WTC11 (cell line): ENCODE measurements at regions not wholly inside any gene's neighbourhood (a gene's known extent, or its start where the extent isn't known, plus 50 kb on each side); places are given as distances from the start of the nearest gene placed in this dataset.

Source experiments
- ATAC-seq: fragments of 200-7000 bp; cut with Tn5 transposase; 2 replicates; pipeline ENCODE4 v1.10.0; 2021; ENCODE audit warnings: mild to moderate bottlenecking, moderate library complexity
- CTCF ChIA-PET: fragments of 300-600 bp; sonication (Branson Sonifier 250); formaldehyde crosslinking; loops from one replicate; lab custom pipeline; 2021; ENCODE audit warnings: antibody characterized with exemption; lab: Charles Lee
- POLR2A ChIA-PET: fragments of 350-600 bp; sonication (Branson Sonifier 250); formaldehyde crosslinking; loops from one replicate; lab custom pipeline; 2021; ENCODE audit warnings: antibody characterized with exemption; lab: Charles Lee
- DNase-seq: peaks from one replicate; pipeline ENCODE4 v3.0.0; 2021; ENCODE audit warnings: low spot score
- H3K27ac Mint-ChIP-seq: 2 replicates; pipeline ENCODE4 v1.8.0; 2021; ENCODE audit warnings: mixed read lengths
- H3K27me3 Mint-ChIP-seq: 2 replicates; pipeline ENCODE4 v1.8.0; 2021; ENCODE audit warnings: low read depth, mild to moderate bottlenecking, moderate library complexity, mixed read lengths
- H3K36me3 Mint-ChIP-seq: 2 replicates; pipeline ENCODE4 v1.8.0; 2021; ENCODE audit warnings: mixed read lengths
- H3K4me1 Mint-ChIP-seq: 2 replicates; pipeline ENCODE4 v1.8.0; 2022; ENCODE audit warnings: mixed read lengths
- H3K4me3 Mint-ChIP-seq: 2 replicates; pipeline ENCODE4 v1.8.0; 2021; ENCODE audit warnings: mild to moderate bottlenecking, moderate library complexity, mixed read lengths
- H3K9me3 Mint-ChIP-seq: 2 replicates; pipeline ENCODE4 v1.8.0; 2021; ENCODE audit warnings: mixed read lengths
- ETV6 ChIP-seq: sonication (generic); formaldehyde crosslinking; IDR thresholded peaks from 2 replicates; pipeline ENCODE4 v1.8.1; 2022; ENCODE audit warnings: mild to moderate bottlenecking, missing genetic modification reagents
- GABPB1 ChIP-seq: sonication (generic); formaldehyde crosslinking; IDR thresholded peaks from 2 replicates; pipeline ENCODE4 v1.8.1; 2023; ENCODE audit warnings: mild to moderate bottlenecking, missing genetic modification reagents
- GTF2I ChIP-seq: fragments of 250-450 bp; sonication (Bioruptor Pico); conservative IDR thresholded peaks from 2 replicates; pipeline ENCODE4 v1.4.0; 2021; ENCODE audit warnings: mild to moderate bottlenecking
- HMGA2 ChIP-seq: fragments of 250-450 bp; sonication (Bioruptor Pico); IDR thresholded peaks from 2 replicates; pipeline ENCODE4 v1.4.0; 2021; ENCODE audit warnings: mild to moderate bottlenecking, moderate library complexity
- KAT7 ChIP-seq: sonication (generic); formaldehyde crosslinking; IDR thresholded peaks from 2 replicates; pipeline ENCODE4 v1.8.1; 2023; ENCODE audit warnings: missing genetic modification reagents, mild to moderate bottlenecking, borderline replicate concordance
- NR2C2 ChIP-seq: sonication (generic); formaldehyde crosslinking; IDR thresholded peaks from 2 replicates; pipeline ENCODE4 v1.8.0; 2022; ENCODE audit warnings: mild to moderate bottlenecking, missing genetic modification reagents
- OVOL2 ChIP-seq: fragments of 250-450 bp; sonication (Bioruptor Pico); IDR thresholded peaks from 2 replicates; pipeline ENCODE4 v1.9.0; 2021; ENCODE audit warnings: mild to moderate bottlenecking, borderline replicate concordance
- SOX15 ChIP-seq: fragments of 250-450 bp; sonication (Bioruptor Pico); IDR thresholded peaks from 2 replicates; pipeline ENCODE4 v1.9.0; 2021; ENCODE audit warnings: mild to moderate bottlenecking
- ZNF263 ChIP-seq: sonication (generic); formaldehyde crosslinking; IDR thresholded peaks from 2 replicates; pipeline ENCODE4 v1.8.1; 2022; ENCODE audit warnings: low read depth, mild to moderate bottlenecking, moderate library complexity, missing genetic modification reagents
- ZNF396 ChIP-seq: fragments of 250-450 bp; sonication (Bioruptor Pico); IDR thresholded peaks from 2 replicates; pipeline ENCODE4 v1.8.0; 2021; ENCODE audit warnings: mild to moderate bottlenecking, moderate library complexity, borderline replicate concordance
- ZNF671 ChIP-seq: fragments of 250-450 bp; sonication (Bioruptor Pico); IDR thresholded peaks from 2 replicates; pipeline ENCODE4 v1.8.0; 2021; ENCODE audit warnings: mild to moderate bottlenecking
- TF ChIP-seq, protein P1 (sequence below): sonication (generic); formaldehyde crosslinking; IDR thresholded peaks from 2 replicates; pipeline ENCODE4 v1.8.1; 2023; ENCODE audit warnings: mild to moderate bottlenecking, missing genetic modification reagents, borderline replicate concordance
- TF ChIP-seq, protein P2 (sequence below): sonication (generic); formaldehyde crosslinking; IDR thresholded peaks from 2 replicates; pipeline ENCODE4 v1.8.1; 2022; ENCODE audit warnings: mild to moderate bottlenecking, moderate library complexity, missing genetic modification reagents
- TF ChIP-seq, protein P3 (sequence below): sonication (generic); formaldehyde crosslinking; IDR thresholded peaks from 2 replicates; pipeline ENCODE4 v1.8.0; 2023; ENCODE audit warnings: missing genetic modification reagents
- TF ChIP-seq, protein P4 (sequence below): sonication (generic); formaldehyde crosslinking; IDR thresholded peaks from 2 replicates; pipeline ENCODE4 v1.8.1; 2022; ENCODE audit warnings: missing genetic modification reagents, borderline replicate concordance
- TF ChIP-seq, protein P5 (sequence below): sonication (generic); formaldehyde crosslinking; IDR thresholded peaks from 2 replicates; pipeline ENCODE4 v1.8.1; 2023; ENCODE audit warnings: mild to moderate bottlenecking, moderate library complexity, missing genetic modification reagents
- TF ChIP-seq, protein P6 (sequence below): sonication (generic); formaldehyde crosslinking; IDR thresholded peaks from 2 replicates; pipeline ENCODE4 v1.8.0; 2022; ENCODE audit warnings: mild to moderate bottlenecking, missing genetic modification reagents
- TF ChIP-seq, protein P7 (sequence below): sonication (generic); formaldehyde crosslinking; IDR thresholded peaks from 2 replicates; pipeline ENCODE4 v1.8.1; 2023; ENCODE audit warnings: mild to moderate bottlenecking, missing genetic modification reagents, moderate library complexity
- TF ChIP-seq, protein P8 (sequence below): fragments of 250-450 bp; sonication (Bioruptor Pico); conservative IDR thresholded peaks from 2 replicates; pipeline ENCODE4 v1.9.0; 2021; ENCODE audit warnings: mild to moderate bottlenecking
- TF ChIP-seq, protein P9 (sequence below): sonication (generic); formaldehyde crosslinking; IDR thresholded peaks from 2 replicates; pipeline ENCODE4 v1.8.1; 2023; ENCODE audit warnings: mild to moderate bottlenecking, missing genetic modification reagents, moderate library complexity
- TF ChIP-seq, protein P10 (sequence below): sonication (generic); formaldehyde crosslinking; IDR thresholded peaks from 2 replicates; pipeline ENCODE4 v1.8.0; 2022; ENCODE audit warnings: mild to moderate bottlenecking, missing genetic modification reagents

DNA sequence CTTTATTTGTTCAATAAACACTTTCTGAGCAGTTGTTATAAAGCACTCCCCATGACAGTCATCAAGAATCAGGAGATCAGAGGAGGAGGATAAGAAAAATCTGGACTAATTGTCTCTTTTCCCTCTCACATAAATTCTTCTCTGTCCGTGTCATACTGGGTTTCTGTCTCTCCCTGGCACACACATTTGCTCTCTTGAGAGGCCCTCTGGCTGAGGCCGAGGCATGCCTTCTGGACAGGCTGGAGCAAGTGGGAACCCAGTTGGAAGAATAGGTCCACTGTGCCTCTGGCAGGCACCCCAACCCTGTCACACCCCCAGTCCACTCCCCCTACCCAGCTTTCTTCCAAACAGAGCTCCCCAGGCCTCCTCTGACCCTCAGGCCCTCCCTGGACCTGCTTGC is 315.8 kb downstream of the UACA start:
- DNase-seq = no peak
- no peaks in the 10 kb centered on the region for H3K36me3 Mint-ChIP-seq
- no peak overlapping the region for H3K4me3 Mint-ChIP-seq
- no peak for ATAC-seq
- no peaks in the 10 kb centered on the region for H3K9me3 Mint-ChIP-seq
- POLR2A ChIA-PET = no interaction called here
- CTCF ChIA-PET = interaction anchor here (0.8 kb wide), 1 partner anchor 199 kb away, joined by 3 read pairs; no protein-coding TSS in a partner anchor
- no peak overlapping the region for H3K27ac Mint-ChIP-seq
- H3K27me3 Mint-ChIP-seq = peaks cover 23% of the 10 kb centered on the region
- peaks cover 35% of the 10 kb centered on the region for H3K4me1 Mint-ChIP-seq
- no peak for TF ChIP-seq ZNF396 (CRISPR knock-in tag)
- TF ChIP-seq OVOL2 (CRISPR knock-in tag) = no peak
- TF ChIP-seq HMGA2 (CRISPR knock-in tag) = no peak
- TF ChIP-seq, protein P1, sequence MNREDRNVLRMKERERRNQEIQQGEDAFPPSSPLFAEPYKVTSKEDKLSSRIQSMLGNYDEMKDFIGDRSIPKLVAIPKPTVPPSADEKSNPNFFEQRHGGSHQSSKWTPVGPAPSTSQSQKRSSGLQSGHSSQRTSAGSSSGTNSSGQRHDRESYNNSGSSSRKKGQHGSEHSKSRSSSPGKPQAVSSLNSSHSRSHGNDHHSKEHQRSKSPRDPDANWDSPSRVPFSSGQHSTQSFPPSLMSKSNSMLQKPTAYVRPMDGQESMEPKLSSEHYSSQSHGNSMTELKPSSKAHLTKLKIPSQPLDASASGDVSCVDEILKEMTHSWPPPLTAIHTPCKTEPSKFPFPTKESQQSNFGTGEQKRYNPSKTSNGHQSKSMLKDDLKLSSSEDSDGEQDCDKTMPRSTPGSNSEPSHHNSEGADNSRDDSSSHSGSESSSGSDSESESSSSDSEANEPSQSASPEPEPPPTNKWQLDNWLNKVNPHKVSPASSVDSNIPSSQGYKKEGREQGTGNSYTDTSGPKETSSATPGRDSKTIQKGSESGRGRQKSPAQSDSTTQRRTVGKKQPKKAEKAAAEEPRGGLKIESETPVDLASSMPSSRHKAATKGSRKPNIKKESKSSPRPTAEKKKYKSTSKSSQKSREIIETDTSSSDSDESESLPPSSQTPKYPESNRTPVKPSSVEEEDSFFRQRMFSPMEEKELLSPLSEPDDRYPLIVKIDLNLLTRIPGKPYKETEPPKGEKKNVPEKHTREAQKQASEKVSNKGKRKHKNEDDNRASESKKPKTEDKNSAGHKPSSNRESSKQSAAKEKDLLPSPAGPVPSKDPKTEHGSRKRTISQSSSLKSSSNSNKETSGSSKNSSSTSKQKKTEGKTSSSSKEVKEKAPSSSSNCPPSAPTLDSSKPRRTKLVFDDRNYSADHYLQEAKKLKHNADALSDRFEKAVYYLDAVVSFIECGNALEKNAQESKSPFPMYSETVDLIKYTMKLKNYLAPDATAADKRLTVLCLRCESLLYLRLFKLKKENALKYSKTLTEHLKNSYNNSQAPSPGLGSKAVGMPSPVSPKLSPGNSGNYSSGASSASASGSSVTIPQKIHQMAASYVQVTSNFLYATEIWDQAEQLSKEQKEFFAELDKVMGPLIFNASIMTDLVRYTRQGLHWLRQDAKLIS (CRISPR knock-in tag) = no peak
- no peak for TF ChIP-seq ZNF671 (CRISPR knock-in tag)
- TF ChIP-seq, protein P2, sequence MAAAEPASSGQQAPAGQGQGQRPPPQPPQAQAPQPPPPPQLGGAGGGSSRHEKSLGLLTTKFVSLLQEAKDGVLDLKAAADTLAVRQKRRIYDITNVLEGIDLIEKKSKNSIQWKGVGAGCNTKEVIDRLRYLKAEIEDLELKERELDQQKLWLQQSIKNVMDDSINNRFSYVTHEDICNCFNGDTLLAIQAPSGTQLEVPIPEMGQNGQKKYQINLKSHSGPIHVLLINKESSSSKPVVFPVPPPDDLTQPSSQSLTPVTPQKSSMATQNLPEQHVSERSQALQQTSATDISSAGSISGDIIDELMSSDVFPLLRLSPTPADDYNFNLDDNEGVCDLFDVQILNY (CRISPR knock-in tag) = no peak
- TF ChIP-seq KAT7 (CRISPR knock-in tag) = no peak
- TF ChIP-seq, protein P3, sequence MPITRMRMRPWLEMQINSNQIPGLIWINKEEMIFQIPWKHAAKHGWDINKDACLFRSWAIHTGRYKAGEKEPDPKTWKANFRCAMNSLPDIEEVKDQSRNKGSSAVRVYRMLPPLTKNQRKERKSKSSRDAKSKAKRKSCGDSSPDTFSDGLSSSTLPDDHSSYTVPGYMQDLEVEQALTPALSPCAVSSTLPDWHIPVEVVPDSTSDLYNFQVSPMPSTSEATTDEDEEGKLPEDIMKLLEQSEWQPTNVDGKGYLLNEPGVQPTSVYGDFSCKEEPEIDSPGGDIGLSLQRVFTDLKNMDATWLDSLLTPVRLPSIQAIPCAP (CRISPR knock-in tag) = no peak
- TF ChIP-seq, protein P4, sequence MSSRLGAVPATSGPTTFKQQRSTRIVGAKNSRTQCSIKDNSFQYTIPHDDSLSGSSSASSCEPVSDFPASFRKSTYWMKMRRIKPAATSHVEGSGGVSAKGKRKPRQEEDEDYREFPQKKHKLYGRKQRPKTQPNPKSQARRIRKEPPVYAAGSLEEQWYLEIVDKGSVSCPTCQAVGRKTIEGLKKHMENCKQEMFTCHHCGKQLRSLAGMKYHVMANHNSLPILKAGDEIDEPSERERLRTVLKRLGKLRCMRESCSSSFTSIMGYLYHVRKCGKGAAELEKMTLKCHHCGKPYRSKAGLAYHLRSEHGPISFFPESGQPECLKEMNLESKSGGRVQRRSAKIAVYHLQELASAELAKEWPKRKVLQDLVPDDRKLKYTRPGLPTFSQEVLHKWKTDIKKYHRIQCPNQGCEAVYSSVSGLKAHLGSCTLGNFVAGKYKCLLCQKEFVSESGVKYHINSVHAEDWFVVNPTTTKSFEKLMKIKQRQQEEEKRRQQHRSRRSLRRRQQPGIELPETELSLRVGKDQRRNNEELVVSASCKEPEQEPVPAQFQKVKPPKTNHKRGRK (CRISPR knock-in tag) = no peak
- no peak for TF ChIP-seq GTF2I (CRISPR knock-in tag)
- TF ChIP-seq GABPB1 = no peak
- TF ChIP-seq, protein P5, sequence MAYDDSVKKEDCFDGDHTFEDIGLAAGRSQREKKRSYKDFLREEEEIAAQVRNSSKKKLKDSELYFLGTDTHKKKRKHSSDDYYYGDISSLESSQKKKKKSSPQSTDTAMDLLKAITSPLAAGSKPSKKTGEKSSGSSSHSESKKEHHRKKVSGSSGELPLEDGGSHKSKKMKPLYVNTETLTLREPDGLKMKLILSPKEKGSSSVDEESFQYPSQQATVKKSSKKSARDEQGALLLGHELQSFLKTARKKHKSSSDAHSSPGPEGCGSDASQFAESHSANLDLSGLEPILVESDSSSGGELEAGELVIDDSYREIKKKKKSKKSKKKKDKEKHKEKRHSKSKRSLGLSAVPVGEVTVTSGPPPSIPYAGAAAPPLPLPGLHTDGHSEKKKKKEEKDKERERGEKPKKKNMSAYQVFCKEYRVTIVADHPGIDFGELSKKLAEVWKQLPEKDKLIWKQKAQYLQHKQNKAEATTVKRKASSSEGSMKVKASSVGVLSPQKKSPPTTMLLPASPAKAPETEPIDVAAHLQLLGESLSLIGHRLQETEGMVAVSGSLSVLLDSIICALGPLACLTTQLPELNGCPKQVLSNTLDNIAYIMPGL (CRISPR knock-in tag) = no peak
- TF ChIP-seq ETV6 (CRISPR knock-in tag) = no peak
- TF ChIP-seq, protein P6, sequence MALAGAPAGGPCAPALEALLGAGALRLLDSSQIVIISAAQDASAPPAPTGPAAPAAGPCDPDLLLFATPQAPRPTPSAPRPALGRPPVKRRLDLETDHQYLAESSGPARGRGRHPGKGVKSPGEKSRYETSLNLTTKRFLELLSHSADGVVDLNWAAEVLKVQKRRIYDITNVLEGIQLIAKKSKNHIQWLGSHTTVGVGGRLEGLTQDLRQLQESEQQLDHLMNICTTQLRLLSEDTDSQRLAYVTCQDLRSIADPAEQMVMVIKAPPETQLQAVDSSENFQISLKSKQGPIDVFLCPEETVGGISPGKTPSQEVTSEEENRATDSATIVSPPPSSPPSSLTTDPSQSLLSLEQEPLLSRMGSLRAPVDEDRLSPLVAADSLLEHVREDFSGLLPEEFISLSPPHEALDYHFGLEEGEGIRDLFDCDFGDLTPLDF = no peak
- no peak for TF ChIP-seq ZNF263
- TF ChIP-seq NR2C2 (CRISPR knock-in tag) = no peak
- TF ChIP-seq SOX15 = no peak

DNA sequence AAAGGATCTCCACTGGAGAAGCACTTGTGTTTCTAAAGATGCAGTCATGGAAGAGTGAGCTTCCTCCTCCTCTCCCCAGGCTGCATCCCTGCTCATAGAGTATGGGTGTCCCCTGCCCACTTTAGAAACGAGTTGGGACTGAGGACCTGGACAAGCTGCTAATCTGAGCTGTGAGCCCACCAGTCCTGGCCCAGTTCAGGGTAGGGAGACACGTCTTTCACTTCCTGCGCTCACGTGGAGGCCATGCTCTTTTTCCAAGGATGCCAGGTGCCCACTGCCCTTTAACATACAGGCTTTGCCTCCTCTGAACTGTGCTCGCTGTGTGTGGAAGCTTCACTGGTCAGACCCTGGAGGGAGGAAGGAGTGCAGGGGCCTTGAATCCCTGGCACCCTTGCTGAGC is 316.3 kb downstream of the UACA start:
- H3K4me1 Mint-ChIP-seq = peaks cover 31% of the 10 kb centered on the region
- H3K36me3 Mint-ChIP-seq = no peaks in the 10 kb centered on the region
- no peaks in the 10 kb centered on the region for H3K9me3 Mint-ChIP-seq
- H3K4me3 Mint-ChIP-seq = no peak overlapping the region
- CTCF ChIA-PET = no interaction called here
- H3K27ac Mint-ChIP-seq = no peak overlapping the region
- peaks cover 27% of the 10 kb centered on the region for H3K27me3 Mint-ChIP-seq
- DNase-seq = no peak
- no peak for ATAC-seq
- POLR2A ChIA-PET = no interaction called here
- TF ChIP-seq, protein P7, sequence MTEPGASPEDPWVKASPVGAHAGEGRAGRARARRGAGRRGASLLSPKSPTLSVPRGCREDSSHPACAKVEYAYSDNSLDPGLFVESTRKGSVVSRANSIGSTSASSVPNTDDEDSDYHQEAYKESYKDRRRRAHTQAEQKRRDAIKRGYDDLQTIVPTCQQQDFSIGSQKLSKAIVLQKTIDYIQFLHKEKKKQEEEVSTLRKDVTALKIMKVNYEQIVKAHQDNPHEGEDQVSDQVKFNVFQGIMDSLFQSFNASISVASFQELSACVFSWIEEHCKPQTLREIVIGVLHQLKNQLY (CRISPR knock-in tag) = no peak
- TF ChIP-seq, protein P8, sequence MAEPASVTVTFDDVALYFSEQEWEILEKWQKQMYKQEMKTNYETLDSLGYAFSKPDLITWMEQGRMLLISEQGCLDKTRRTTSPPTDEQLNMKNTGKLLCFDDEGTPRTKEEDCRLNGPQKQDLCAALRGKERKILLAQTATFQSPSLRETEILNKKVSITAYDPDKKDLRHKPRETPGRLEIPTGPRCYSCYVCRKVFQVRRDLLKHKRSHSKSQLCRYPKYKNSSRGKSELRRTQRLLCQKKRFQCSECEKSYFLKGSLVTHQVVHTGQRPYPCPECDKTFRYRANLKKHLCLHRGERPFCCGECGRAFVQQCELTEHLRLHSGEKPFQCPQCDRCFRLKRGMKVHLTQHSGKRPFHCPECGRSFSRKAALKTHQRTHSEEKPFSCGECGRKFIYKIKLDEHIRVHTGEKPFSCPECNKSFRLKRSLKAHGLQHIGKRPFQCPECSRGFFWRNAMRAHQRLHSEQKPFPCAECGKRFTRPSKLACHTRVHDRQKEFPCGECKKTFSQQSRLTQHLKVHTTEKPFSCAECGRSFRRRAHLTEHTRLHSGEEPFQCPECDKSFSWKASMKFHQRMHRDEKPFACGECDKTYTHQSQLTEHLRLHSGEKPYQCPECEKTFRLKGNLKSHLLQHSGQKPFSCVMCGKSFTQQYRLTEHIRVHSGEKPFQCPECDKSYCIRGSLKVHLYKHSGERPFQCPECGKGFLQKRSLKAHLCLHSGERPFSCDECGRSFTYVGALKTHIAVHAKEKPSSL = no peak
- TF ChIP-seq, protein P9, sequence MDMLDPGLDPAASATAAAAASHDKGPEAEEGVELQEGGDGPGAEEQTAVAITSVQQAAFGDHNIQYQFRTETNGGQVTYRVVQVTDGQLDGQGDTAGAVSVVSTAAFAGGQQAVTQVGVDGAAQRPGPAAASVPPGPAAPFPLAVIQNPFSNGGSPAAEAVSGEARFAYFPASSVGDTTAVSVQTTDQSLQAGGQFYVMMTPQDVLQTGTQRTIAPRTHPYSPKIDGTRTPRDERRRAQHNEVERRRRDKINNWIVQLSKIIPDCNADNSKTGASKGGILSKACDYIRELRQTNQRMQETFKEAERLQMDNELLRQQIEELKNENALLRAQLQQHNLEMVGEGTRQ (CRISPR knock-in tag) = no peak
- TF ChIP-seq, protein P10, sequence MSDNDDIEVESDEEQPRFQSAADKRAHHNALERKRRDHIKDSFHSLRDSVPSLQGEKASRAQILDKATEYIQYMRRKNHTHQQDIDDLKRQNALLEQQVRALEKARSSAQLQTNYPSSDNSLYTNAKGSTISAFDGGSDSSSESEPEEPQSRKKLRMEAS (CRISPR knock-in tag) = no peak
